NCI-H2107 (cell line): ENCODE measurements at regions not wholly inside any gene's neighbourhood (a gene's known extent, or its start where the extent isn't known, plus 50 kb on each side); places are given as distances from the start of the nearest gene placed in this dataset.

Experiments
- DNase-seq: peaks from one replicate; lab custom pipeline; 2025; lab: John Stamatoyannopoulos, UW

DNA sequence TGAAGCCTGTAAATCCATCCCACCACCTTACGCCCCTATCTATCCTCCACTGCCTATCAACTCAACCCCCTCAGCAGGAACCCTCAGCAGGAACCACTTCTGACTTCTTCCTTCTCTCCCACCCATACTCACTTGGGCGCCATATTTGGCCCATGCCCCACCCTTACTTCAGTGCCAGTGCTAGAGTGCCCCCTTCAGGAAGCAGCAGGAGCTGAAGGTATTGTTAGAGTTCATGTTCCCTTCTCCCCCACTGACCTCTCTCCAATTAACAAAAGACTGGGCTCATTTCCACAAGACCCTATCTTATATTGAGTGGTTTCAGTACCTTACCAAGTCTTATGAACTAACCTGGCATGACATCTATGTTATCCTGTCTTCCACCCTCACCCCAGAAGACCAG is 363.1 kb upstream of the SLIT2 start:
- DNase-seq = no peak

DNA sequence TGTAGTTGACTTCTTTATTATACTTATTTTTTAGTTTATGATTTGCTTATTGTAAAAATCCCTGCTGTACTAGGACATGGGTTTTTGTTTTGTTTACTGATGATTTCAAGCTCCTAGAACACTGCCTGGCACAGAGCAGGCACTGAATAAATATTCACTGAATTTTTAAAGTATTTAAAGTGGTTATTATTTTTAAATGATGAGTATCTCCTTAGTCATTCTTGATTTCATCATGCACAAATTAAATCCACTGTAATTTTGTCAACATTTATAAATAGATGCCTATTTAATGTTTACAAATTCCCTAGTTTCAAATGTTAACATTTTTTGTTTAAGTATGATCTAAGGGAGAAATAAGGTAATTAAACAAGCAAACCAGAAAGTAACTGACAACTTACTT is 367.9 kb upstream of the SLIT2 start:
- DNase-seq = no peak

DNA sequence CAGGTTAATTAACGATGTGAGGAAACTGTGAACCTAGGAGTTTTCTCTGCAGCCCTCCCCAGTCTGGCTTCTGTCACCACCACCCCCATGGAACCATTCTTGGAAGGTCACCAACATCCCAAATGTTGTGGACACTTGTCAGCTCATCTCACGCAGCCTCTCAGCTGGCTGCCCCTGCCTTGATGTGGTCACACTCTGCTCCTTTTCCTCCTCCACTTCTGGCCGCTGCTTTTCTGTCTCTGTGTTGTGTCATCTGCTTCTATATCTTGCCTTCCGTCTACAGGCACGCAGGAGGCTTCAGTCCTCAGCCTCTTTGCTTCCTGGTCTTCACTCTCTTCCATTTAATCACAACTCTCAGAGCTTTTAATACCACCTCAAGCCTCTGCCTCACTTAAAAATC is 371.5 kb upstream of the SLIT2 start:
- DNase-seq = no peak

DNA sequence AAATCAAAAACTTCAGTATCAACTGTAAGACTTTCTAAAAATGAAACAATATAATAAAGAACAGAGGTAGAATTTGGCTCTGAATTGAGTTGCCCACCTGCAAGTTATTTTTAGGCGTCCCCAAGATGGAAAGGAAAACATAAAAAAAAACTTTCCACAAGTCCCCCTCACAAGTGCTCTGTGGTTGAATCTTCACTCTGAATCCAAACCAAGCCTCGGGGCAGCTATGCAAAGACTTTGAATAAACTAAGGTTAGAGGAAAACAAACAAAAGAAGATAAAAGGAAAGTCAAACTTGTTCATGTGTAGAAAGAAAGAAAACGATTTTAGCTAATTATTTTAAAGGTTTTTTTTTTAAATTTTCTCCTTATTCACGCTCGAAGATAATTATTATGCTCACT is 372.4 kb upstream of the SLIT2 start:
- DNase-seq = no peak

DNA sequence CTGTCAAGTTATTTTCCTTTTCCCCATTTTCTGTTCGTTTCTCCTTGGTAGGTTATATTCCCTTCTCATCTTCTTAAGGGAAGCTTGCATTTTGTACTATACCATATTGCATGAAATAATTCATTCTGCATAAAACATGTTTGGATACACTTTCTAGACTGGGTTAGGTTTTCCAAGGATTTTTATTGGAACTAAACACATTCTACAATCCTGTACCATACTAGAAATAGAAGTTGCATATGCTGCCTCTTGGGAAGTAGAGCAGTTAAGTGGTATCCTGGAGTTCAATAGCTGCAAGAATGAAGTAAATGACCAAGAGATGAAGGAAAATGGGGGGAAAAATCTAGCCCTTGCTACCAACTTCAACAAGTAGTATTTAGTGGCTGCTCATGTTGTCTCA is 393.7 kb upstream of the SLIT2 start:
- DNase-seq = no peak

DNA sequence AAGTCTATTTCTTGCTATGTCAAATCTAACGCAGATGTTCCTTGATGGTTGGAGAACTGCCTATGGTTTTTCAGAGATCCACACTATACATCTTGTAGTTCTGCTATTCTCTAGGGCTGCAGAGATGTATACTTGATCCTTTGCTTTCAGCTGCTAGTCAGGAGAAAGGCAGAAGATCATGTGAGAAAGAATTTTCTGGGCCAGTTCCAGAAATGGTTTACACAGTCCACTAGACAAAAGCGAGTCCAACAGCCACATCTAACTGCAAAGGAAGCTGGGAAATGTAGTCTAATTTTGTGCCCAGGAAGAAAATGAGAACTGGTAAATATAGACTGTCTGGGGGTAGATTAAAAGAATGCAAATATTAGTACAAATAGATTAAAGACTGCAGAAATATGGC is 394.3 kb upstream of the SLIT2 start:
- no peak for DNase-seq

DNA sequence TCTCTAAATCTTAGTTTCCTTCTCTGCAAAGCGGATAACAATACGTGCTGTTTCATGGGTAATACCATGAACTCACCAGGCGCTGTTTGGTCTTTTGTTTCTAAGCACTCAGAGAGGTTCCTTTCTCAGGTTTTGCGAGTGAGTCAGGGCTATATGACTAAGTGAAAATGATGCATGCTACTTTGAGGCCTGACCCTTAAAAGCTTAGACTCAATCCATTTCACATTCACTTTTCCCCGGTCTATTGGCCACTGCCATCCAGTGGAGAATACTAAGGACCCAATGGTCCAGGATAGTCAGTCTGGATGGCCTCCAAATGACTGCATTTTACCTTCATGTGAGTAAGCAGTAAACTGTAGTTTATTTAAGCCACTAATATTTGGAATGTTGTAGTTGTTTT is 400.8 kb upstream of the SLIT2 start:
- DNase-seq = no peak

DNA sequence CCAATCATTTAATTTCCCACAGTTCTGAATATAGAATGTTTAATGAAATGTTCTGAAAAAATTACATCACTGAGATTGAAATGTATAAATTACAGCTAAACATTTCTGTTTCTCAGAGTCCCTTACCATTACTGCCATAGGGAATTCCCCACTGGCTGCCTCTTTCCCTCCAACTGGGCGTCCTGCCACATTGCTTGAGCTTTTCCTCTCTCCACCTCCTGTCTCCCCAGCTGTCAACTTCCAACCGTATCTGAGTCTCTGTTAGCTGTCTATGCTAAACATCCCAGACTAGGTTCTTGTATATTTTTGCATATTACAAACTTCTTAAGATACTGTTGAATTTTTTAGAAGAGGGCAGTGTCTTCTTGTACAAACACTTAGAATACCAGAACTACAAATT is 407.3 kb upstream of the SLIT2 start:
- no peak for DNase-seq

DNA sequence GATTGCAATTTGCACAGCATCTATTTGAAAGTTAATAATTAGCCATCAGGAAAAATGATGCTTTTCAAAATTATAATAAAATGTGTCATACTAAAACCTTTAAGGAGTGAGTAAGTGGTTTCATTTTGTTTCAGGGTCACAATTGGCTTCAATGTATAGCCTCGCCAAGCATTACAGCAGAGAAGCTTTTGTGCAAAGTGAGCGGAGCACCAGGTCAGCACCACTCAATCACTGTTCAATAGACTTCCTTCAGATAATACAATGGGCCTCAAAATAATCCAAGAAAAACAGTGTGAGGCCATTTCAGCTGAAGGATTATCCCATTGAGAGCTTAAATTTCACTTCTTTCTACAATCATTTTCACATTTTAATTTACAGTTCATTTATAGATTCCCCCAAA is 409.2 kb upstream of the SLIT2 start:
- no peak for DNase-seq

DNA sequence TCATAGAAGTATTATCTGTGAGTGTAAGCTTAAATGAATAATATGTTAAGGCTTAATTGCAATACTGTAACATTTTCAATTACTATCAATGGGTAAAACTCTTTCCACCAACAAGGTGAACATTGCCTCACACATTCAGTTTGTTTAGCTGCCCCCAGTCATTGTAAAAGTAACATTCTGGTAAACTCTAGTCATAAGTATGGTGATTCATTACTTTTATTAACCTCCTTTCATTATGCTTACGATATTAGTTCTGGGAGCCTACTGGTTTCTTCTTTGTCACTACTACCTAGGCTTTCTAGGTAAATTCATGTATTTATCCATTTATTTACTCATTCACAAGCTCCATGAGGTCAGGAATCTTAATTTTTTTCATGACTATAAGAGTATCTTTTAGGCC is 412.8 kb upstream of the SLIT2 start:
- DNase-seq = no peak

DNA sequence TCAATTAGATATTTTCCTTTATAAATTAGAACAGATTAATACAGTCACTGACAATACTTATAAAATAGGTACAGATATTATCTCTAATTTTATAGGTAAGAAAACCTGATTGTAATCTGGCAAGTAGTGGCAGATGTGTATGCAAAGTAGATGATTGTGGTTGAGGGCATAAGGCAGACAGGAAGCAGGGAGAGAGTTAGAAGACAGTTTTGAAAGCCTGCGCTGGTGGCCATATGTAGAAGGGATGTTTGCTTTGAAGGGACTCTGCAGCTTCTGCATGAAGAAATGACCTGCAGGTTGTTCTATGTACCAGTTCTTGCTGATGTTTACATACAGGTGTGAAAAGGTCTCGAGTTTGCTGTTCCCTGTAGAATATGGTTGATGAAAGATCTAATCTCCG is 416.3 kb upstream of the SLIT2 start:
- DNase-seq = no peak

DNA sequence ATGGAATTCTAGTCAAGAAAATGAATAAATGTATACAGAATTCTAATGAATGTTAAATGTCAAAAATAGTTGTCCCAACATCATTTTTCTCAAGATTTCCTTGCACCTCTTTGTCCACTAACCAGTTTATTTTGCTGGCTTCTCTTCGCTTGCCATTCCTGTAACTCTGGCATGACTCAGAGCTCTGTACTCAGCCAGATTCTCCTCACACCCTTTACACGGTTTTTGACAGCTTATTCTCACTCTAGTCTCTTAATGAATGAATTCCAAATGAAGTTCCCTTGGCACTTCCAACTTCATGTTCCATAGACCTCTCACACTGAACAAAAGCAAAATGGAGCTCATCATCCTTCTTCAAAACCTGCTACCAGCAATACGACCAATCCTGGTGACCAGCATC is 419.3 kb upstream of the SLIT2 start:
- DNase-seq = no peak

DNA sequence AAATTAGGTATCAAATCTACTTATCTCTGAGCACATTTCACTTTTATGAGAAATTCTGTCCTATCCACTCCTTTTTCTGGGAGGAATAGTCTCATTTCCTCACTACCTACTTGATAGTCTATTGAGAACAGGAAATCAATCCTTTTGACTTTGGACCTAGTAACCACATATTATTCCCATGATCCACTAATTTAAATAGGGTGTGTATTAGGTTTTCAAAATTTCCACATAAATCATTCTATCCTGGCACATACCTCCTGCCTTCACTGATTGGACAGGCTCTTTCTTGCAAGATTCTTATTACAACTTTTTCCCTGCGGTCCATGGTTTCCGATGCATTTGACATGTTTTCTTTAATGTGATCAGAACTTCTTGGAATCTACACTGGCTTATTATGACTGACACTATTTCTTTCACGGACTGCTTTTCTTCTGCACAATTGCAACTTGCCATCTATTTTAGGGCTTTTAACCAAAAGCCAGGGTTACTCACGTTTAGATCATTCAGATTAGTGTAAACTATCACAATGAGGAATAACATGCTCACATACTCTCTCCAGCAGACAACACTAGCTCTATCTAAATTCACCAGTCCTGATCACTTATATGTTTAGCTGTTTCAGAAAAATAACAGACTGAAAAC is 419.9 kb upstream of the SLIT2 start:
- no peak for DNase-seq

DNA sequence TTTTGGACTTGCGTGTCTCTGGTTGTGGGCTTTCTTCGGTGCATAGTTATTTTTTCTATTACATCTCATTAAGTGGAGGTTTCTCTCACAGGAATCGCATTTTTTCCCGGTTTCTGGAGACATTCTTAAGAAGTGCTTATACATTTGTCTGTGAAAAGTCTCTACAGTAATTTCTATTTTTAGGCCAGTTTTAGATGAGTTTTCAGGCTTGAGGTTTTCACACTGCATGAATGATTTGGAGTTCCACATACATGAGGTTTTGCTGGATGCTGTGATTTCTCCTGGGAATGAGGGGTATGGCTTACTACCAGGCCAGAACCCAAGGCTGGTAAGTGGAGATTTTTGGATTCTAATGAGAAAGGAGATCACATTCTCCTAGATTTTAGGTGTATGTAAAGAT is 422.6 kb upstream of the SLIT2 start:
- no peak for DNase-seq

DNA sequence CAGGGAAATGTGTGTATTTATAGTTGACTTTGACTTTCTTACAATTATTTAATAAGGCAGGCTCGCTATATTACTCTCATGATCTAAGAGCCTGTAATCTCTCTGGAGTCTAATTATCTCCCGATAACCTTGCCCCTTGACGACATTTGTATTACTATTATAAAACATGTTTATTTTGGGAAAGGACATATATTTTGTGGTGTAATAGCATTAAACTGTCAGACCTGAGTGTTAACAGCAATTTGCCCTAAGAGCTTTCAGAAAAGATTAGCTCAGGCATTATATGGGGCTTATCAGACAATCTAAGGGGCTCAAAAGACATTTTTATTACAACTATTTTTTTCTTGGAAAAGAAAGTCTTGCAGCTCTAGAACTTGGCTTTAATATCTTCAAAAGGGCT is 427.9 kb upstream of the SLIT2 start:
- no peak for DNase-seq

DNA sequence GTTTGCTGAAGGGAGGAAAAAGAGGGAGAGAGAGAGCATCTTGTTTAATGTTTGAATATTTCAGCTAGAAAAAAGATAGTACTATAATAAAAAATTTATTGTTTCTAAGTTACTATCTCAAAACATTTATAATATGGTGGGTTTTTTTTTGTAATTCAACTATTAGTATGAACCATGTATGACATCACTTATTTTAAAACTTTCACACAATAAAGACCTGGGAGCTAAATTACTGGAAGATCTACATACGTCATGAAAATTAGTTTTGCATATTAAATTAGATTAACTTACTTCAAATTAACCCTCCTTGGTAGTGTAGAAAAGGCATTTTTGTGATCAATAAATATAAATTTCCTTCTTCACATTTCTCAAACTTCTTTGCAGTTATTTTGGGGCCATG is 432.0 kb upstream of the SLIT2 start:
- no peak for DNase-seq

DNA sequence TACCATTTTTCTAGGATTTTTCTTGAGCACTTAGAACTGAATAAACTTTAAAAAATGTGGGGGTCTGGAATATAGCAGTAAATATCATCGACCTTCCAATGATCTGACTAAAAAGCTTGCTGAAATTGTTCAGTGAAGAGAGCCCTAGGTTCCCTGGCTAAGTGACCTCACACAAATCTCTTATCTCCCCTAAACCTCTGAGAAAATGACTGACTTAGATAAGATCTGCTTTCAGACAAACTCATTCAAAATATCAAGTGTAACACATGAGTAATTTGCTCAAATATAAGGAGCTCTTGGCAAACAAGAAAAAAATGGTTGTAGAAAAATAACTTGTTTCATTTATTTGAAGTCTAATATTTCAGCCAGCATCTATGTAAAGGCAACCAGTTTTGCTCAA is 441.7 kb upstream of the SLIT2 start:
- DNase-seq = no peak

DNA sequence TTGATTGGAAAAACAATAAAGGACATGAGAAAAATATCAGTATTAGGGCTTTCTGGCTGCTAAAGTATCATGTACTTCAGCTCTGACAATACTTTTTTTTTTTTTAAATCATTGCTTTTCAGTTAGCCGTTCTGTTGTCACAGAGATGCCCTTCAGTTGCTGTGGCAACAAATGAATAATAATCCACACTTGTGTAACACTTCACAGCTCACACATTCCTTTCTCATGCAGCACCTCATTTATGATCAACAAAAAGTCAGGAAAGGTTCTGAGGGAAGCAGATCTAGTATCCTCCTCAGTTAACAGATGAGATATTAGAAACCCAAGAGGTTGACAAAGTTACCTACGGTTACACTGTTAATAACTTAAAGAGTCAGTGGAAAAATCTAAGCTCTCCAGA is 444.2 kb upstream of the SLIT2 start:
- no peak for DNase-seq

DNA sequence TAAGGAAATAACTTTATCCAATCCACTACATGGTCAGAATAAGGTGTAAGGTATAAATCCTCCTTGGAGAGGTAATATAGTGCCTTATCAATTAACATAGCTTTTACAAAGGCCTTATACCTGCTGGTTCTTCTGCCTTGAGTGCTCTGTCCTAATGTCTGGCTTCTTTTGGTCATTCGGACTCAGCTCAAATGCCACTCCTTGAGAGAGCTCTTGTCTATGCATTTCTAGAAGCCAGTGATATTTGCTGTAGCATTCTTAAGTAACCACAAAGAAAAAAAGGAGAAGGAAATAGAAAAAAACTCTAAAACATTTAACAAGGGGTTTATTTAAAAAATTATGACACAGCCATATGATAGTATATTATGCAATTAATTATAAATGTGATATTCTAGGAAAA is 444.8 kb upstream of the SLIT2 start:
- DNase-seq = no peak

DNA sequence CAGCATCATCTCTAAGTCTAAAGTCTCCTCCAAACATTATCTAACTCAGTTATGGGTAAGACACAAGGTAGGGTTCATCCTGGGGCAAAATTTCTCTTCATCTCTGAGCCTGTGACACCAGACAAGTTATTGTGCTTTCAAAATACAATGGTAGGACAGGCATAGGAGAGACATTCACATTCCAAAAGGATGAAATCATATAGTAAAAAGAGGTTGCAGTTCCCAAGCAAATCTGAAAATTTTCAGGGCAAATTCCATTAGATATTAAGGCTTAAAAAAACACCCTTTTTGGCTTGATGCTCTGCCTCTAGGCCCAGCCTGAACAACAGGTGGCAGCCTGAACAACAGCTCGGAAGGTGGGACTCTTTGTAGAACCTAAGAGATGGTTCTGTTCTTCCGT is 448.3 kb upstream of the SLIT2 start:
- DNase-seq = no peak

DNA sequence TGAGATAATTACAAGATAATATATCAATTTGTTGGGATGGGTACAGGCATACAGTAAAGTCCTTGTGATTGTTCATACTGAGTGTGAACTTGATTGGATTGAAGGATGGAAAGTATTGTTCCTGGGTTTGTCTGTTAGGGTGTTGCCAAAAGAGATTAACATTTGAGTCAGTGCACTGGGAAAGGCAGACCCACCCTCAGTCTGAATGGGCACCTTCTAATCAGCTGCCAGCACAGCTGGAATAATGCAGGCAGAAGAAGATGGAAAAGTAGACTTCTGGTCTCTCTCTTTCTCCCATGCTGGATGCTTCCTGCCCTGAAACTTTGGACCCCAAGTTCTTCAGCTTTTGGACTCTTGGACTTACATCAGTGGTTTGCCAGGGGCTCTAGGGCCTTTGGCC is 457.9 kb upstream of the SLIT2 start:
- no peak for DNase-seq

DNA sequence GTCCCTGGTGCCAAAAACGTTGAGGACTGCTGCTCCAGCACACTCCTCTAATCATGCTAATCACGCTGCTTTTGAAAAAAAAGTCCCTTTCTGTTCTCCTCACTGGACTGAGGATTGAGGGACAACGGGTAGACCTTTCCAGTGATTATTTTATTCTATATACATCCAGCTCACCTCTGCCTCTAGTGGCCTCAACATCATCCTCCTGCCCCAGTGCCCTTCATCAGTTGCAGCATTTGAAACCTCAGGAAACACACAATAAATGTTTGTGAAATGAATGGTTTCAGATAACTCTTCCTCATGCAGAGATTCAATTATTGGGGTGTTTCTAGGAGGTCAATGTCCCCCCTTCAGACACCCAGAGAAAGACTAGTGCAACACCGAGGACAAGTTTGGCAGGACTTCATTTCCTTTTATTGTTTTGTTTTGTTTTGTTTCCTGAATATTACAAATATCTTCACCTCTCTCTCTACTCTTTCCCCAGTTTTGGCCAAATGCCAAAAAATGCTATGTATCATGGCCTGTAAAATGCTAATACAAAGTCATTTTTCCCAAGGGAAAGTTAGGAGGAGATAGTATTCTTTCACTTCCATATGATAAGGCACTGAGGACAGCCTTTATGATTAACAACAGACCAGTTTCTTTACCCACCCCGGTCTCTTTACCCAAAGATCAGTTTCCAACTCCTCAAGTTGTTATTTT is 460.1 kb upstream of the SLIT2 start:
- no peak for DNase-seq

DNA sequence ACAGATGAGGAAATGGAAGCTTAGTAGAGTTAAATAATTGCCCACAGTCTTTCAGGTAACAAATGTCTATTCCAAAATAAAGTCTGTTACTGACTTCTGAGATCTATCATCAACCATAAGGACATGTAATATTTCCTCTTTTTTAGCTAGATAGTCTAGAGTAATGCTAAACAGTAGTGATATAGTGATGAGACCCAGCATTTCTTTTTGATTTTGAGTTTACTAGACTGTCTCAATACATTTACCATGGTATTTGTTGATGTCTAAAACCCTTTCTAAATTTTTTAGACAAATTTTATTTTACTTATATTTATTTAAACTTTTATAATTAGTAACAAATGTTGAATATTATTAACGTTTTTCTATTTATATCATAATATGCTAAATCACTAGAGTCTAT is 465.1 kb upstream of the SLIT2 start:
- DNase-seq = no peak

DNA sequence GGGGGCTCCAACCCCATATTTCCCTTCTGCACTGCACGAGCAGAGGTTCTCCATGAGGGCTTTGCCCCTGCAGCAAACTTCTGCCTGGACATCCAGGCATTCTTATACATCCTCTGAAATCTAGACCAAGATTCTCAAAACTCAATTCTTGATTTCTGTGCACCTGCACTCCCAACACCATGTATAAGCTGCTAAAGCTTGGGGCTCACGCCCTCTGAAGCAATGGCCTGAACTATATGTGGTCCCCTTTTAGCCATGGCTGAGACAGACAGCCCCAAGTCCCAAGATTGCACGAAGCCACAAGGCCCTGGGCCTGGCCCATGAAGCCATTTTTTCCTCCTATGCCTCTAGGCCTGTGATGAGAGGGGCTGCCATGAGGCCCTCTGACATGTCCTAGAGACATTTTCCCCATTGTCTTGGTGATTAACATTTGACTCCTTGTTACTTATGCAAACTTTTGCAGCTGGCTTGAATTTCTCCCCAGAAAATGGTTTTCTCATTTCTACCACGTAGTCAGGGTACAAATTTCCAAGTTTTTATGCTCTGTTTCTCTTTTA is 468.0 kb upstream of the SLIT2 start:
- no peak for DNase-seq
